CD4-positive, alpha-beta memory T cell (primary cell): ENCODE measurements at regions not wholly inside any gene's neighbourhood (a gene's known extent, or its start where the extent isn't known, plus 50 kb on each side); places are given as distances from the start of the nearest gene placed in this dataset.

Experiments
- CTCF ChIA-PET: fragments of 350-600 bp; sonication (Branson Sonifier 250); formaldehyde crosslinking; loops from one replicate; lab custom pipeline; 2021; ENCODE audit warnings: inconsistent platforms; ENCODE audit not compliant: partially characterized antibody; lab: Charles Lee
- POLR2A ChIA-PET: fragments of 350-600 bp; sonication (Branson Sonifier 250); formaldehyde crosslinking; loops from one replicate; lab custom pipeline; 2021; ENCODE audit not compliant: partially characterized antibody; lab: Charles Lee
- DNase-seq, 5 donors: peaks; one replicate each; pipeline versions ENCODE4 v3.0.0 to v3.0.0-alpha.2; 2020 to 2022; ENCODE audit warnings: mixed read lengths in 1 of 5
- H3K27ac ChIP-seq: one replicate; pipeline ENCODE4 v1.7.0; 2013; ENCODE audit warnings: low read depth, low read length
- H3K27me3 ChIP-seq: 2 replicates; pipeline ENCODE4 v1.7.0; 2013; ENCODE audit warnings: mild to moderate bottlenecking, low read length, moderate library complexity; ENCODE audit not compliant: insufficient read depth
- H3K36me3 ChIP-seq: 2 replicates; pipeline ENCODE4 v1.7.0; 2013; ENCODE audit warnings: mild to moderate bottlenecking, low read length, moderate library complexity; ENCODE audit not compliant: insufficient read depth
- H3K4me1 ChIP-seq: 2 replicates; pipeline ENCODE4 v1.7.0; 2013; ENCODE audit warnings: mild to moderate bottlenecking, low read length, moderate library complexity; ENCODE audit not compliant: insufficient read depth
- H3K4me3 ChIP-seq, 2 donors: one replicate each; pipeline ENCODE4 v1.7.0; 2013; ENCODE audit warnings: low read length in 2 of 2, mild to moderate bottlenecking in 1 of 2
- H3K9me3 ChIP-seq, 2 donors: one replicate each; pipeline ENCODE4 v1.7.0; 2013; ENCODE audit warnings: low read length in 2 of 2, control low read depth in 1 of 2; ENCODE audit not compliant: control insufficient read depth in 1 of 2
- H3K27ac Mint-ChIP-seq, 7 donors: one replicate each; pipeline ENCODE4 v1.8.0; 2020 to 2021; ENCODE audit warnings: mixed read lengths in 7 of 7, mild to moderate bottlenecking in 6 of 7, inconsistent platforms in 3 of 7, moderate library complexity in 3 of 7
- H3K27me3 Mint-ChIP-seq, 2 donors: one replicate each; pipeline ENCODE4 v1.8.0; 2020 to 2021; ENCODE audit warnings: mixed read lengths in 2 of 2
- H3K36me3 Mint-ChIP-seq, 2 donors: one replicate each; pipeline ENCODE4 v1.8.0; 2020 to 2021; ENCODE audit warnings: mixed read lengths in 2 of 2, inconsistent platforms in 1 of 2, mild to moderate bottlenecking in 1 of 2
- H3K4me1 Mint-ChIP-seq, 4 donors: one replicate each; pipeline ENCODE4 v1.8.0; 2020 to 2021; ENCODE audit warnings: mixed read lengths in 4 of 4, mild to moderate bottlenecking in 1 of 4
- H3K4me3 Mint-ChIP-seq, 8 donors: one replicate each; pipeline ENCODE4 v1.8.0; 2020 to 2021; ENCODE audit warnings: mixed read lengths in 8 of 8, mild to moderate bottlenecking in 7 of 8, moderate library complexity in 6 of 8, inconsistent platforms in 3 of 8
- H3K9me3 Mint-ChIP-seq, 8 donors: one replicate each; pipeline ENCODE4 v1.8.0; 2020 to 2021; ENCODE audit warnings: mixed read lengths in 8 of 8, mild to moderate bottlenecking in 5 of 8, inconsistent platforms in 3 of 8, moderate library complexity in 1 of 8
- intact Hi-C: fragments of 100-400 bp; cut with micrococcal nuclease; formaldehyde crosslinking; loops from one replicate; pipeline ENCODE4 v1.15.1; 2023

GRCh38 chr1:86273066-86273465 lies 116.5 kb upstream of the COL24A1 start:
- H3K4me3 Mint-ChIP-seq, result no peak overlapping the region
- no peak overlapping the region for H3K4me3 ChIP-seq
- CTCF ChIA-PET, result no interaction called here
- H3K9me3 ChIP-seq, result no peaks in the 10 kb centered on the region
- no peak for DNase-seq
- H3K9me3 Mint-ChIP-seq, result peaks cover 0 to 2% (median 0%) of the 10 kb centered on the region in 8 donors
- intact Hi-C loops, result no loop called here
- POLR2A ChIA-PET, result no interaction called here
- H3K27me3 ChIP-seq, result no peaks in the 10 kb centered on the region
- no peaks in the 10 kb centered on the region for H3K4me1 ChIP-seq
- H3K27me3 Mint-ChIP-seq, result no peaks in the 10 kb centered on the region
- no peaks in the 10 kb centered on the region for H3K36me3 Mint-ChIP-seq
- H3K4me1 Mint-ChIP-seq, result no peaks in the 10 kb centered on the region
- no peak overlapping the region for H3K27ac ChIP-seq
- H3K27ac Mint-ChIP-seq, result no peak overlapping the region
- no peaks in the 10 kb centered on the region for H3K36me3 ChIP-seq

GRCh38 chr1:86272083-86272482 lies 115.5 kb upstream of the COL24A1 start:
- POLR2A ChIA-PET, result no interaction called here
- CTCF ChIA-PET, result no interaction called here
- H3K9me3 Mint-ChIP-seq, result peaks cover 0 to 2% (median 0%) of the 10 kb centered on the region in 8 donors

GRCh38 chr1:86271046-86271445 lies 114.5 kb upstream of the COL24A1 start:
- Histone ChIP-seq H3K9me3 (no peaks in the 10 kb centered on the region), H3K27ac (no peak overlapping the region), H3K4me3 (no peak overlapping the region), H3K27me3 (no peaks in the 10 kb centered on the region), H3K36me3 (no peaks in the 10 kb centered on the region), H3K4me1 (no peaks in the 10 kb centered on the region)
- intact Hi-C loops, result no loop called here
- ChIA-PET POLR2A (no interaction called here), CTCF (no interaction called here)
- H3K4me3 Mint-ChIP-seq, result no peak overlapping the region
- no peak overlapping the region for H3K27ac Mint-ChIP-seq
- no peaks in the 10 kb centered on the region for H3K4me1 Mint-ChIP-seq
- no peaks in the 10 kb centered on the region for H3K36me3 Mint-ChIP-seq
- peaks cover 0 to 2% (median 0%) of the 10 kb centered on the region in 8 donors for H3K9me3 Mint-ChIP-seq
- DNase-seq, result no peak
- no peaks in the 10 kb centered on the region for H3K27me3 Mint-ChIP-seq

More at GRCh38 chr1:86272083-86272482, 115.5 kb upstream of the COL24A1 start:
- intact Hi-C loops, result no loop called here
- Mint-ChIP-seq H3K27ac (no peak overlapping the region), H3K27me3 (no peaks in the 10 kb centered on the region), H3K4me1 (no peaks in the 10 kb centered on the region), H3K4me3 (no peak overlapping the region), H3K36me3 (no peaks in the 10 kb centered on the region)
- Histone ChIP-seq H3K9me3 (no peaks in the 10 kb centered on the region), H3K36me3 (no peaks in the 10 kb centered on the region), H3K4me3 (no peak overlapping the region), H3K4me1 (no peaks in the 10 kb centered on the region), H3K27me3 (no peaks in the 10 kb centered on the region), H3K27ac (no peak overlapping the region)
- no peak for DNase-seq

- intact Hi-C loops, result no loop called here
- H3K4me3 ChIP-seq, result no peak overlapping the region
- no peak for DNase-seq
- H3K9me3 ChIP-seq, result no peaks in the 10 kb centered on the region
- ChIA-PET POLR2A (no interaction called here), CTCF (no interaction called here)
- H3K27me3 Mint-ChIP-seq, result no peaks in the 10 kb centered on the region
- no peaks in the 10 kb centered on the region for H3K36me3 ChIP-seq
- H3K27ac ChIP-seq, result no peak overlapping the region
- H3K9me3 Mint-ChIP-seq, result peaks cover 0 to 3% (median 0%) of the 10 kb centered on the region in 8 donors
- no peaks in the 10 kb centered on the region for H3K4me1 ChIP-seq
- H3K36me3 Mint-ChIP-seq, result no peaks in the 10 kb centered on the region
- no peak overlapping the region for H3K27ac Mint-ChIP-seq
- H3K4me1 Mint-ChIP-seq, result no peaks in the 10 kb centered on the region
- H3K27me3 ChIP-seq, result no peaks in the 10 kb centered on the region
- H3K4me3 Mint-ChIP-seq, result no peak overlapping the region
Observed at GRCh38 chr1:86263101-86263500, 106.5 kb upstream of the COL24A1 start.

- Histone ChIP-seq H3K4me1 (no peaks in the 10 kb centered on the region), H3K36me3 (no peaks in the 10 kb centered on the region), H3K27ac (no peak overlapping the region), H3K9me3 (no peaks in the 10 kb centered on the region), H3K4me3 (no peak overlapping the region), H3K27me3 (no peaks in the 10 kb centered on the region)
- Mint-ChIP-seq H3K9me3 (peaks cover 0 to 3% (median 0%) of the 10 kb centered on the region in 8 donors), H3K36me3 (no peaks in the 10 kb centered on the region), H3K27ac (no peak overlapping the region), H3K4me3 (no peak overlapping the region), H3K4me1 (no peaks in the 10 kb centered on the region), H3K27me3 (no peaks in the 10 kb centered on the region)
- DNase-seq, result no peak
- ChIA-PET CTCF (interaction anchor here (1.3 kb wide), 1 partner anchor 12 kb away, joined by 3 read pairs; no protein-coding TSS in a partner anchor), POLR2A (no interaction called here)
- intact Hi-C loops, result no loop called here
Observed at GRCh38 chr1:86260476-86260875, 103.9 kb upstream of the COL24A1 start.

GRCh38 chr1:86259390-86259789 lies 102.8 kb upstream of the COL24A1 start:
- Mint-ChIP-seq H3K36me3 (no peaks in the 10 kb centered on the region), H3K4me1 (no peaks in the 10 kb centered on the region), H3K27ac (no peak overlapping the region), H3K9me3 (peaks cover 0 to 3% (median 0%) of the 10 kb centered on the region in 8 donors), H3K27me3 (no peaks in the 10 kb centered on the region), H3K4me3 (no peak overlapping the region)
- H3K9me3 ChIP-seq, result no peaks in the 10 kb centered on the region
- no peak overlapping the region for H3K4me3 ChIP-seq
- no peak overlapping the region for H3K27ac ChIP-seq
- ChIA-PET CTCF (no interaction called here), POLR2A (no interaction called here)
- H3K27me3 ChIP-seq, result no peaks in the 10 kb centered on the region
- no peaks in the 10 kb centered on the region for H3K36me3 ChIP-seq
- no peak for DNase-seq
- no peaks in the 10 kb centered on the region for H3K4me1 ChIP-seq
- intact Hi-C loops, result no loop called here

- Mint-ChIP-seq H3K4me3 (no peak overlapping the region), H3K36me3 (no peaks in the 10 kb centered on the region), H3K27ac (no peak overlapping the region), H3K9me3 (peaks cover 0 to 3% (median 0%) of the 10 kb centered on the region in 8 donors), H3K4me1 (no peaks in the 10 kb centered on the region), H3K27me3 (no peaks in the 10 kb centered on the region)
- Histone ChIP-seq H3K9me3 (no peaks in the 10 kb centered on the region), H3K4me1 (no peaks in the 10 kb centered on the region), H3K36me3 (no peaks in the 10 kb centered on the region), H3K27me3 (no peaks in the 10 kb centered on the region), H3K27ac (no peak overlapping the region), H3K4me3 (no peak overlapping the region)
- CTCF ChIA-PET, result no interaction called here
- POLR2A ChIA-PET, result no interaction called here
- intact Hi-C loops, result no loop called here
- no peak for DNase-seq
Observed at GRCh38 chr1:86258101-86258500, 101.5 kb upstream of the COL24A1 start.
